ENCODE measurements at regions not wholly inside any gene's neighbourhood (a gene's known extent, or its start where the extent isn't known, plus 50 kb on each side); places are given as distances from the start of the nearest gene placed in this dataset.
A peak's percentile ranks its signal among the peaks of the same experiment; 100 is the strongest.
"Not testable (repeated sequence)": the region's sequence is repeated elsewhere in the genome, so short reads cannot be mapped to it uniquely, and the experiment has no call there.

DNA sequence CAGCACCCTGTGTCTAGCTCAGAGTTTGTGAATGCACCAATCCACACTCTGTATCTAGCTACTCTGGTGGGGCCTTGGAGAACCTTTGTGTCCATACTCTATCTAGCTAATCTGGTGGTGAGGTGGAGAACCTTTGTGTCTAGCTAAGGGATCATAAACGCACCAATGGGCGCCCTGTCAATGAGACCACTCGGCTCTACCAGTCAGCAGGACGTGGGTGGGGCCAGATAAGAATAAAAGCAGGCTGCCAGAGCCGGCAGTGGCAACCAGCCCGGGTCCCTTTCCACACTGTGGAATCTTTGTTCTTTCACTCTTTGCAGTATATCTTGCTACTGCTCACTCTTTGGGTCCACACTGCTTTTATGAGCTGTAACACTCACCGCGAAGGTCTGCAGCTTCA, 699.7 kb downstream of the CDH18 start:
- H3K36me3 ChIP-seq (ENCODE audit: control insufficient read depth in 4 of 4, insufficient read depth in 4 of 4, low read length in 4 of 4); DNase-seq; ATAC-seq (ENCODE audit: insufficient read depth, low FRiP score); H3K27me3 ChIP-seq (ENCODE audit: control insufficient read depth in 3 of 3, insufficient read depth in 3 of 3, low read length in 2 of 3); H3K4me3 ChIP-seq; H3K27ac ChIP-seq (ENCODE audit: low read depth in 1 of 2, low read length in 1 of 2); H3K9me3 ChIP-seq (ENCODE audit: control insufficient read depth in 4 of 4, insufficient read depth in 3 of 4, low read length in 3 of 4); H3K4me1 ChIP-seq (ENCODE audit: control insufficient read depth in 5 of 5, insufficient read depth in 5 of 5, low read length in 5 of 5); H3K9ac ChIP-seq (ENCODE audit: insufficient read depth in 1 of 2, low read length in 2 of 2): not testable (repeated sequence)
- WGBS, 2 donors = 91 to 94% methylated on average over 8 of the region's 8 CpGs

DNA sequence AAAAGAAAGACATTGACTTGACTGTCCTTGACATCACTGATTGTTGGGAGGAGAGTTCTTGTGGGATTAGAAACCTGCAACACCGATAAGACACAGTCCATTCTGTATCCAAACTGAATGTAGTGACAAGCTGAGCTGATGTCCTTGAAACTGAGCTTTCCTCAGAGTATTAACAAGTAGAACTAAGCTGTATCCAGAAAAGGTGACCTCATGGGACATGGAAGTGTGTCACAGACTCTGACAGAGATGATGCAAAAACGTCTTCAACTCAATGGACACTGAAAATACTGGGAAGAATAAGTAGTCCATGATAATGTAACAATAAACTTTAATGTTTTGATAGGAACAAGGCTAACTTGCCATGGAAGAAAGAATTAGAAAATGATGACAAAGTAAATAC, 690.1 kb downstream of the CDH18 start:
- Histone ChIP-seq H3K36me3 (ENCODE audit: control insufficient read depth in 4 of 4, insufficient read depth in 4 of 4, low read length in 4 of 4) (no peaks in the 10 kb centered on the region), H3K4me1 (ENCODE audit: control insufficient read depth in 5 of 5, insufficient read depth in 5 of 5, low read length in 5 of 5) (no peaks in the 10 kb centered on the region), H3K9me3 (ENCODE audit: control insufficient read depth in 4 of 4, insufficient read depth in 3 of 4, low read length in 3 of 4) (no peaks in the 10 kb centered on the region), H3K27me3 (ENCODE audit: control insufficient read depth in 3 of 3, insufficient read depth in 3 of 3, low read length in 2 of 3) (no peaks in the 10 kb centered on the region), H3K9ac (ENCODE audit: insufficient read depth in 1 of 2, low read length in 2 of 2) (no peak overlapping the region), H3K4me3 (no peak overlapping the region), H3K27ac (ENCODE audit: low read depth in 1 of 2, low read length in 1 of 2) (no peak overlapping the region)
- no peak for ATAC-seq (ENCODE audit: insufficient read depth, low FRiP score)
- DNase-seq = no peak
- 64 to 69% methylated on average over 2 of the region's 2 CpGs for WGBS, 2 donors
- TF ChIP-seq, protein P1, sequence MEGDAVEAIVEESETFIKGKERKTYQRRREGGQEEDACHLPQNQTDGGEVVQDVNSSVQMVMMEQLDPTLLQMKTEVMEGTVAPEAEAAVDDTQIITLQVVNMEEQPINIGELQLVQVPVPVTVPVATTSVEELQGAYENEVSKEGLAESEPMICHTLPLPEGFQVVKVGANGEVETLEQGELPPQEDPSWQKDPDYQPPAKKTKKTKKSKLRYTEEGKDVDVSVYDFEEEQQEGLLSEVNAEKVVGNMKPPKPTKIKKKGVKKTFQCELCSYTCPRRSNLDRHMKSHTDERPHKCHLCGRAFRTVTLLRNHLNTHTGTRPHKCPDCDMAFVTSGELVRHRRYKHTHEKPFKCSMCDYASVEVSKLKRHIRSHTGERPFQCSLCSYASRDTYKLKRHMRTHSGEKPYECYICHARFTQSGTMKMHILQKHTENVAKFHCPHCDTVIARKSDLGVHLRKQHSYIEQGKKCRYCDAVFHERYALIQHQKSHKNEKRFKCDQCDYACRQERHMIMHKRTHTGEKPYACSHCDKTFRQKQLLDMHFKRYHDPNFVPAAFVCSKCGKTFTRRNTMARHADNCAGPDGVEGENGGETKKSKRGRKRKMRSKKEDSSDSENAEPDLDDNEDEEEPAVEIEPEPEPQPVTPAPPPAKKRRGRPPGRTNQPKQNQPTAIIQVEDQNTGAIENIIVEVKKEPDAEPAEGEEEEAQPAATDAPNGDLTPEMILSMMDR (IDR thresholded peaks at IDR 0.05; ENCODE audit: control extremely low read depth, extremely low read depth) = no peak

DNA sequence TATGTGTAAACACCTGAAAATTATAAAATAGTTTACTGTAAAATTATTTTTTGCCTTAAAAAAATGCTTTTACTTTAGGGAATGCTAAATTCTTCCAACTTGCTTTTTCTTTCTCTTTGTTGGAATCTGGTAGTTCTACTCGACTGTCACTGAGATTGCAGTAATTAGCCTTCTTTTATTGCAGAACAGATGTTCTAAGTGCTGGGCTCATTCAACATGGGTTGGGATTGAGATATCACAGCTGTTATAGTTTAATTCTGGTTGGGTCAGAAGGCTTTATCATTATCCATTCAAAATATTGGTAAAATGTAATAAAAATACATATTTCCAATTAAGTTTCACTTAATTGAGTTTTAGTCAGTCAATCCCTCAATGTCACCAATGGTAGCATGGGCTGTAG, 686.7 kb downstream of the CDH18 start:
- DNase-seq = peak in 2 of 3 donors; percentile 67 to 75
- no peak overlapping the region for H3K9ac ChIP-seq (ENCODE audit: insufficient read depth in 1 of 2, low read length in 2 of 2)
- H3K4me1 ChIP-seq (ENCODE audit: control insufficient read depth in 5 of 5, insufficient read depth in 5 of 5, low read length in 5 of 5) = no peaks in the 10 kb centered on the region
- TF ChIP-seq, protein P1 (IDR thresholded peaks at IDR 0.05; ENCODE audit: control extremely low read depth, extremely low read depth) = no peak
- WGBS, 2 donors = 55 to 60% methylated on average over 1 of the region's 1 CpG
- H3K36me3 ChIP-seq (ENCODE audit: control insufficient read depth in 4 of 4, insufficient read depth in 4 of 4, low read length in 4 of 4) = no peaks in the 10 kb centered on the region
- no peak overlapping the region for H3K27ac ChIP-seq (ENCODE audit: low read depth in 1 of 2, low read length in 1 of 2)
- H3K4me3 ChIP-seq = no peak overlapping the region
- no peaks in the 10 kb centered on the region for H3K9me3 ChIP-seq (ENCODE audit: control insufficient read depth in 4 of 4, insufficient read depth in 3 of 4, low read length in 3 of 4)
- H3K27me3 ChIP-seq (ENCODE audit: control insufficient read depth in 3 of 3, insufficient read depth in 3 of 3, low read length in 2 of 3) = no peaks in the 10 kb centered on the region
- no peak for ATAC-seq (ENCODE audit: insufficient read depth, low FRiP score)

DNA sequence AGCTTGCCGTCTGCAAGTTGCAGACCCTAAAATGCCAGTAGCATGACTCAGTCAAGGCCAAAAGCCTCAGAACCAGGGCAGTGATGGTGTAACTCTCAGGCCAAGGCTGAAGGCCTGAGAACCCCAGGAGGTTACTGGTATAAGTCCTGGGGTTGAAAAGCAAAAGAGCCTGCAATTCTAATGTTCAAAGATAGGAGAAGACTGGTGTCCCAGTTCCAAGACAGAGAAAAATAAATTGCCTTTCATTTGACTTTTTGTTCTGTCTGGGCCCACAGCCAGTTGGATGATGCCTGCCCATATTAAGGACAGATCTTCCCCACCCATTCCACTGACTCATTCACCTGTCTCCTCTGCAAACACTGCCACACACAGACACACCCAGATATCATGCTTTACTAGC, 673.2 kb downstream of the CDH18 start:
- Histone ChIP-seq H3K4me3 (no peak overlapping the region), H3K9ac (ENCODE audit: insufficient read depth in 1 of 2, low read length in 2 of 2) (no peak overlapping the region), H3K4me1 (ENCODE audit: control insufficient read depth in 5 of 5, insufficient read depth in 5 of 5, low read length in 5 of 5) (no peaks in the 10 kb centered on the region), H3K9me3 (ENCODE audit: control insufficient read depth in 4 of 4, insufficient read depth in 3 of 4, low read length in 3 of 4) (no peaks in the 10 kb centered on the region), H3K36me3 (ENCODE audit: control insufficient read depth in 4 of 4, insufficient read depth in 4 of 4, low read length in 4 of 4) (no peaks in the 10 kb centered on the region), H3K27ac (ENCODE audit: low read depth in 1 of 2, low read length in 1 of 2) (no peak overlapping the region), H3K27me3 (ENCODE audit: control insufficient read depth in 3 of 3, insufficient read depth in 3 of 3, low read length in 2 of 3) (no peaks in the 10 kb centered on the region)
- ATAC-seq (ENCODE audit: insufficient read depth, low FRiP score) (peak; percentile 82), DNase-seq (no peak)
- TF ChIP-seq, protein P1 (IDR thresholded peaks at IDR 0.05; ENCODE audit: control extremely low read depth, extremely low read depth) = no peak
- WGBS, 2 donors = 71 to 86% methylated on average over 1 of the region's 1 CpG
